AG09309 (cell line): ENCODE measurements at regions not wholly inside any gene's neighbourhood (a gene's known extent, or its start where the extent isn't known, plus 50 kb on each side); places are given as distances from the start of the nearest gene placed in this dataset.

ENCODE experiments used
- DNase-seq: peaks from one replicate; pipeline ENCODE4 v3.0.0-alpha.2; 2010; ENCODE audit warnings: low read depth
- H3K4me3 ChIP-seq: 2 replicates; pipeline ENCODE4 v1.5.1; 2011; ENCODE audit warnings: mild to moderate bottlenecking, low read depth, low read length, moderate library complexity; ENCODE audit not compliant: control insufficient read depth
- CTCF ChIP-seq: IDR thresholded peaks from 2 replicates; pipeline ENCODE4 v1.5.1; 2011; ENCODE audit warnings: mild to moderate bottlenecking, low read depth, low read length, inconsistent platforms; ENCODE audit not compliant: insufficient read depth, control insufficient read depth; ENCODE audit errors: missing control alignments

- TF ChIP-seq CTCF, result no peak
- no peak overlapping the region for H3K4me3 ChIP-seq
- no peak for DNase-seq
These were observed 536.0 kb downstream of the BTBD3 start for GRCh38 chr20:12453711-12454110.

DNA sequence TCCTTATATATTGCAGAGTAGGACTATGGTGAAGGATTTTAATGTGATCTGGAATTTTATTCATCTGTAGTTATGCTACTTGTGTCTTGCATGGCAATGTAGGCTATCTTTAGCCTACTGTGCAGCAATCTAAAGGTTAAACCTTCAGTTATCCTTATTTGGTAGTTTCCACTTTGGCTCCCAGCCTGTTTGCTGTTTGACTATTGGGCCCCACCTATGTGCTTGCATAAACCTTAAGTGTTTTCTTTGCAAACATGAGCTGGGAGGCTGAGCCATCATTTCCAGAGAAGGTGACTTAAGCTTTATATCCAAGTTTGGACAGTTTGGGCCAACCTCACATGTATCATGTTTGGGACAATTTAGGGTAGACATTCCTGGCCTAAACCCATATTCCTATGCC, 537.5 kb downstream of the BTBD3 start:
- no peak for TF ChIP-seq CTCF
- no peak for DNase-seq
- no peak overlapping the region for H3K4me3 ChIP-seq

- DNase-seq, result no peak
- no peak overlapping the region for H3K4me3 ChIP-seq
- TF ChIP-seq CTCF, result no peak
These were observed 540.5 kb downstream of the BTBD3 start for GRCh38 chr20:12458241-12458640.

DNA sequence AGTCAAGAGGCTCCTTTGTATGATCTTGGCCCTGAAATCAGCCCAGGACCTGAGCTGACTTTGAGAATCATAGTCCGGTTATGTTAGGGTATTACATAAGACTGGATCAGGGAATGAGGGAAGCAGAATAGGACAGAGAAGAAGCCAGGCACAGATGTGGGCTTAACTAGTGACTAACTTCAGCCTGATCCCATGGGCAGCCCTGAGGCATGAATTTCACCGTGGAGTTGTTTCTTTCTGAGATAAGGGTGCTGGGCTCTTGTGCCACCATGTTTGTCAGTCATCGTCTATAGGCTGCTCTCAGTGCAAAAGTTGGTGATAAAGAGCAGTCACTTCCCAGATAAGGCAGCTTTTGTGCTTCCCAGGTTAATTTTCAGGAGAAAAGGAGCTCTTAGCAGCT, 544.7 kb upstream of the SPTLC3 start:
- no peak for DNase-seq
- no peak for TF ChIP-seq CTCF
- no peak overlapping the region for H3K4me3 ChIP-seq

GRCh38 chr20:12466915-12467314, 541.9 kb upstream of the SPTLC3 start:
- TF ChIP-seq CTCF, result no peak
- H3K4me3 ChIP-seq, result no peak overlapping the region
- DNase-seq, result no peak

GRCh38 chr20:12467758-12468157, 541.0 kb upstream of the SPTLC3 start:
- TF ChIP-seq CTCF, result no peak
- H3K4me3 ChIP-seq, result no peak overlapping the region
- no peak for DNase-seq

DNA sequence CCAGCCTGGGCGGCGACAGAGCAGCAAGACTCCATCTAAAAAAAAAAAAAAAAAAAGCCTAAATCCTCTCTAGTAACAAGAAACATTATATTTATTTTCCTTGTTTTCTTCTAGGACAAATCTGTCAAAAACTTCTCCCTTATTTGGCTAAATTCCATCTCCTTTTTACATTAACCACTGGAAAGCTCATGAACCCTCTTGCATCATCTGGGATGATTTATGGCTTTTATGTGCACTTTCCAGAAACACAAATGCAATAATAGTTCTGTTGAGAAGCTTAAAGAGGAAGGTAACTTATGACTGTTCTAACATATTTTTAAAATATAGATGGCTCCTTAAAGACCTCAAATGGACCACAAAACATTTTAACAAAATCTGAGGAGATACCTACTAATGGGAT, 526.1 kb upstream of the SPTLC3 start:
- no peak for TF ChIP-seq CTCF
- DNase-seq, result no peak

More for the DNA sequence above, 526.1 kb upstream of the SPTLC3 start:
- H3K4me3 ChIP-seq, result no peak overlapping the region
